ENCODE measurements at regions not wholly inside any gene's neighbourhood (a gene's known extent, or its start where the extent isn't known, plus 50 kb on each side); places are given as distances from the start of the nearest gene placed in this dataset.

GRCh38 chr13:40197936-40198595 is 468.4 kb downstream of the FOXO1 start:
- no peak for FAIRE-seq

DNA sequence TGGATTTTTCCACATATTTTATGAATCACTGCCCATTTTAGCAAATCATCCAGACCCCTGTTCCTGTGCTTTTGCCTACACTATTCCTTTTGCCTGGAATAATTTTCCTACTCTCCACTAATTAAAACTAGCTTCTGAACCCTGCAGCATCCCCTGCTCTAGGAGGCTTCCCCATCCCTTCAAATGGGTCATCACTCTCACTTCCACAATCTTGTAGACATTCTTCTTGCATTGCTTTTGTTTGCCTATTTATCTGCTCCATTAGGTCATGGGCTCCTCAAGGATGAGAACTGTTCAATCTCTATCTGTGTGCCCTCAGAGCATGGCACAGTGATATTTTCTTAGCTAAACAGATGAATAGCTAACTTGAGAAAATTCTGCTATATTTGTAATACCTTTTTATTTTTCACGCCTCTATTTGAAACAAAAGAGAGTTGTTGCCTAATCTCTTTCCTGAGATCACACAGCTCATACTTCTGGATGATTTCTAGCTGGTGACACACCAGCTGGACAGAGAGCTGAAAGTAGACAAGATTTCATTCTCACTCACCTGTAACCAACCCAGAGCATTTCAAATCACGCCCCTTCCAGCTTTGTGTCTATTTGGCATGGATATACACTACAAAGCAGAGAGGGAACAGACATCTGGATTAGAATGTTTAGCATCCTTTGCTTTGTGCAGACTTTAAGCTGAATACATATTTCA is 466.0 kb downstream of the FOXO1 start:
- FAIRE-seq, result no peak

- FAIRE-seq, result no peak
These were observed 462.2 kb downstream of the FOXO1 start for GRCh38 chr13:40204246-40204645.

- no peak for FAIRE-seq
These were observed 460.6 kb downstream of the FOXO1 start for GRCh38 chr13:40205771-40206240.

GRCh38 chr13:40206241-40207000 is 460.0 kb downstream of the FOXO1 start:
- no peak for FAIRE-seq

DNA sequence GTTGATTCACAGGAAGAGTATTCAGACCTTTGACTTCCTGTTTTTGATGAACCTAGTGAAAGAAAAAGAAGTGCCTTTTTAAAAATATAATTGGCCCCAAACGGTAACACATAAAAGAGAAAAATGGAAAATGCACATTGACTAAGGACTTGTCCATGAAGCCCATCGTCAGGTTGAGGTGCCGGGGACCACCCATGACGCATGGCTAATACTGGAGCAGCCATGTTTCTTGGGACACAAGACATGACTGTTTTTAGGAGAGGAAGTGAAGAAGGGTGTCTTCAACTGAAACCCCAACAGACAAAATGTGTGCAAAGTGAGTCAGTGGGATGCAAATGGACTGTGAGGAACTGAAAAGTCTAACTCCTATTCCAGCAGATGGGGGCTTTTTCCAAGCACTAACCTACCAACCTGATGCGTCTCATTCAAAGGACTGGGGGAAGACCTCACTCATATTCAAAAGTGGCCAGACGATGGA is 459.4 kb downstream of the FOXO1 start:
- no peak for FAIRE-seq

GRCh38 chr13:40208517-40208916 is 457.9 kb downstream of the FOXO1 start:
- FAIRE-seq, result no peak

GRCh38 chr13:40210865-40211585 is 455.4 kb downstream of the FOXO1 start:
- no peak for FAIRE-seq

DNA sequence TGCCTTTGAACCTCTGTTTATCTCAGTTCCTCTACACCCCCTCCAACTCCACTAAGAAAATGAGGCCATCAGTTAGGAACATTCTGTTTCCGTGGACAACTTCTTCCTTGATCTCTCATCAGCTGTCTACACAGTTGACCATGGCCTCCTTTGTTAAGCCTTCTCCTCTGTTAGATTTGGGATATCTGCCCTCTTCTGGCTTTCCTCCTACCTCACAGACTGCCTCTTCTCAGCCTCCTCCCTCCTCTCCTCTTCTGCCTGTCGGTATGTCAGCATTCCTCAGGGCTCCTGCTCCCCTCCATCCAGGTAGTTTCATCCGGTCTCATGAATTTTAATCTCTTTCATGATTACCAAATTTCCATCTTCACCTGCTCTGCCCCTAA is 454.9 kb downstream of the FOXO1 start:
- no peak for FAIRE-seq

- no peak for FAIRE-seq
These were observed 452.7 kb downstream of the FOXO1 start for GRCh38 chr13:40213779-40214178.

DNA sequence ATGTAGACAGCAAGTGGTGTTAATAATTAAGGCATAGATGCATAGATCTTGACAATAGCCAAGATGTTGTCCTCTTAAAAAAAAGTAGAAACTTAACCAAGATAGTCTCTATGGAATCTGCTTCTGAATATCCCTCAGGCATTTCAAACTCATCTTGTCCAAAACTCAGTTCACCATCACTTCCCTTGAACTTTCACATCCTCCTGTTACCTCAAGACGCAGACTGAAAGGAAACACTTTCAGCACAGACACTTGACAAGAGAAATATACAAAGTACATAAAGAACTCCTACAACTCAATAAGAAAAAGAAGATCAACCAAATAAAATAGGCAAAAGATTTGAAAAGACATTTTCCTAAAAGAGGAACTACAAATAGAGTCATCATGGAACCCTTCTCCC is 451.1 kb downstream of the FOXO1 start:
- no peak for FAIRE-seq

DNA sequence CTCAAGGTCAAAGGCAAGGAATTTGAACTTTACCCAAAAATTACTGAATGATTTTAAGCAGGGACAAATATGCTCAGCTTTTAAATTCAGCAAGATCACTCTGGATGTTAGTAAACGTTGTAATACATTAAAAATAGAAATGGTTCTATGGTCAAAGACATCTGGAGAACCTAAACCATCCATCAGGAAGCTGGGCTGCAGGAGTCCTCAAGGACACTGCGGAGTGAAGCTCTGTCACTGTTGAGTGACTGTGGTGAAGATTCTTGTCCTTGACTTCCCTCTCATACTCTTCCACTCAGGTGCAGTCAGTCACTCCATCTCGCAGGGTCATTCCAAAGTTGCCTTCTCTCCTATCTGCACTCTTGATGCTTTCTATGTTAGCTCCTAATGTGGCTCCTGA is 450.7 kb downstream of the FOXO1 start:
- FAIRE-seq, result no peak

- FAIRE-seq, result no peak
These were observed 448.8 kb downstream of the FOXO1 start for GRCh38 chr13:40217675-40218074.

- FAIRE-seq, result no peak
These were observed 446.0 kb downstream of the FOXO1 start for GRCh38 chr13:40220299-40220935.

GRCh38 chr13:40221131-40221459 is 445.3 kb downstream of the FOXO1 start:
- no peak for FAIRE-seq

DNA sequence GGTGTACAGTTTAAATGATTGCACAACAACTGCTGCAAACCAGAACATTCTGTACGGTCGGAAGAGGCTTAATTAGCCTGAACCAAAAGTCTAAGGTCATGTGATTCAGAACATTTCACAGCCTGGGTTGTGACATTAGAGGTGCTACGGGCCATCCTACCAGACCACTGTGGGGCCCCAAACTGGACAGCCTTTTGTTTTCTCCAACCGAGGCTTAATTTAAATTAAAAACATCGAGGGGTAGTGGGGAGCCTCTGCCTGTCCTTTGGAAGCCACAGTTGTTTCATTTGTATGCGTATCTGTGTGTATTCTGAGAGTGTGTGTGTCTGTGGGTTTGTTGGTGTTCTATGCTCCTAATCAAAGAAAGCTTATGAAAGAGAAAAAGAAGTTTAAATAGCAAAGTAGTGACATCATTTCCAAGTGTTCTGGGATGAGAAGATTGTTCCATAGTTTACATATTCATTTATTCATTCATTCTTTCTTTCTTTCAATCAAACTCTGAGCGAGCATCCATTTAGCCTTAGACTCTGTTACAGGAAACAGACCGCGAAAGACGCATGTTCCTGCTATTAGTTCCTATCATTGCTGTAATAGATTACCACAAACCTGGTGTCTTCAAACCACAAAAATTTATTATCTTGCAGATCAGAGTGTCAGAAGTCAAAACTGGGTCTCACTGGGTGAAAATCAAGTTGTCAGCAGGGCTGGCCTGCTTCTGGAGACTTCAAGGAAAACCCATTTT is 444.8 kb downstream of the FOXO1 start:
- no peak for FAIRE-seq

- FAIRE-seq, result no peak
These were observed 442.9 kb downstream of the FOXO1 start for GRCh38 chr13:40223585-40223984.

DNA sequence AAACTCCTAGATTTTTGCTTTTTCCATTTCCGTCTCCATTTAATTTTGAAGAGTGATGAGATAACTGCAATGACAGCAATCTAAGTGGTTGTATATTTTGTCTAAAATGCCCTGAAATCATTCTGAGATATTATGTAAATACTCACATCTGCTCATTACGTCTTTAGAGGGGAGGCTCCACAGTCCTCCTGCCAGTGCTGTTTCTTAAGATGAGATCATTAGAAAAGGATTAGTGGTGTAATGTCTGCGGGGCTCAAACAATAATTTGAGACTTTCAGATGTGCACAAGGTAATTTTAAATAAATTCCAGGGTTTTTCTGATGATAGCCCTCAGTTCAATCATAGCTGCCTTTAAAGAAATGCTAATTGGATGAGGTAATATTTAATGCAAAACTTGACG is 437.9 kb downstream of the FOXO1 start:
- no peak for FAIRE-seq

DNA sequence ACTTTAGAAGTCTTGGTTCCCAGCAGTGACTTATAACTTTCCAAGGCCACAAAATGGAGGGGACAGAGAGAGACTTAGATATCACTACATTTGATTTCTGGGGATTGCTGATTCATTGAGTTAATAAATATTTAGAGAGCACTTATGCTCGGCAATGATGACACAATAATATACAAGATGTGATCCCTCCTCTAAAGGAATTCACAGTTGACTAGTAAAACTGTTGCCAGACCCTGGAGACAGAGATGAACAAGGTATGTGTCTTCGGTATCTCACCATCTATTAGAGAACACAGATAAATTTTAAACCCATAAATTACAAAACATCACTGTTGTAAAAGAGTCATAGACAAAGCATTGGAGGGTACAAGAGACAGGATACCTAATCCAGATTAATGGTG is 437.5 kb downstream of the FOXO1 start:
- FAIRE-seq, result no peak

GRCh38 chr13:40230833-40231266 is 435.6 kb downstream of the FOXO1 start:
- FAIRE-seq, result no peak

GRCh38 chr13:40231311-40231710 is 435.1 kb downstream of the FOXO1 start:
- FAIRE-seq, result no peak

- FAIRE-seq, result no peak
These were observed 434.7 kb downstream of the FOXO1 start for GRCh38 chr13:40231751-40232150.
